Heart left ventricle (tissue), 13 donors: ENCODE measurements at regions not wholly inside any gene's neighbourhood (a gene's known extent, or its start where the extent isn't known, plus 50 kb on each side); places are given as distances from the start of the nearest gene placed in this dataset.

Experiments
- POLR2A ChIP-seq, 2 donors: fragments of 450-650 bp; IDR thresholded peaks; one replicate each; pipeline ENCODE4 v1.6.1; 2017; ENCODE audit warnings: antibody characterized with exemption in 2 of 2, mild to moderate bottlenecking in 2 of 2, moderate library complexity in 2 of 2
- TF ChIP-seq, protein P1 (sequence below), 12 donors: fragments of 200-600 bp; sonication (generic) in 4 of 12; IDR thresholded peaks; one replicate each; pipeline versions ENCODE4 v1.5.0 to v1.8.0; 2018 to 2022; ENCODE audit warnings: antibody characterized with exemption in 12 of 12, mild to moderate bottlenecking in 5 of 12
- donor health status: ischemic (EF 13 %, LVEDD 7.1; RV severe dilation, severe dysfunction).
- donor health status: DM: no; HTN: yes; CAD: no.
- donor health status: DM: no; HTN: no; CAD: no.
- donor health status: ischemic (EF 25% LVEDD 6.9; RV normal size, moderate dysfunction).
- donor health status: ischemic (EF 25% LVEDD 5.7; RV mildly dilated, moderate dysfunction).
- donor health status: ischemic (EF 35%, LVEDD 5.7; RV mildly dilated, moderate dysfunction).
- donor health status: nonischemic (EF 11% LVEDD 7.7; RV severe dilation, severe dysfunction).
- donor health status: DM: yes; HTN: yes; CAD: no.
- donor health status: PGD.
- donor health status: ischemic (EF 29% LVEDD 5.4; RV normal size, mild dysfunction).
- donor health status: nonischemic (EF 23%, LVEDD 6.1; RV moderate dilation, normal function).

DNA sequence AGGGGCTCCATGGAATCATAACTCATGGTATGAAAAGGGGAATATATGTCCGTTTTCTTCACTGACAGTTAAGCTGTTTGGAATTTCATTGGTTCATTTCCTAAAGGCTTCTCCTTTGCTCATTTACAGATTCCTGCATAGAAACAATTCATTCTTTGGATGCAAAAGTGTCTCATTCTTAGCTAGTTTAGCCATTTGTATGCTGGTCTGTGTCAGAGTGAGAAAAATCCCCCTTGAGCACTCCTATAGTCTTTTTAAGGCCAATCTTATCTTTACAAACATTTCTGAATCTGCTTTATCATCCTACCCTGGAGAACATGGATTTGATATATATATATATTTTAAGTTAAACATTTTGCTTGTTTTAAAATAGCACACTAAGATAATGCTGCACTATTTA is 1260.9 kb upstream of the NRXN1 start:
- TF ChIP-seq POLR2A (IDR thresholded peaks at IDR 0.05): no peak
- TF ChIP-seq, protein P1, sequence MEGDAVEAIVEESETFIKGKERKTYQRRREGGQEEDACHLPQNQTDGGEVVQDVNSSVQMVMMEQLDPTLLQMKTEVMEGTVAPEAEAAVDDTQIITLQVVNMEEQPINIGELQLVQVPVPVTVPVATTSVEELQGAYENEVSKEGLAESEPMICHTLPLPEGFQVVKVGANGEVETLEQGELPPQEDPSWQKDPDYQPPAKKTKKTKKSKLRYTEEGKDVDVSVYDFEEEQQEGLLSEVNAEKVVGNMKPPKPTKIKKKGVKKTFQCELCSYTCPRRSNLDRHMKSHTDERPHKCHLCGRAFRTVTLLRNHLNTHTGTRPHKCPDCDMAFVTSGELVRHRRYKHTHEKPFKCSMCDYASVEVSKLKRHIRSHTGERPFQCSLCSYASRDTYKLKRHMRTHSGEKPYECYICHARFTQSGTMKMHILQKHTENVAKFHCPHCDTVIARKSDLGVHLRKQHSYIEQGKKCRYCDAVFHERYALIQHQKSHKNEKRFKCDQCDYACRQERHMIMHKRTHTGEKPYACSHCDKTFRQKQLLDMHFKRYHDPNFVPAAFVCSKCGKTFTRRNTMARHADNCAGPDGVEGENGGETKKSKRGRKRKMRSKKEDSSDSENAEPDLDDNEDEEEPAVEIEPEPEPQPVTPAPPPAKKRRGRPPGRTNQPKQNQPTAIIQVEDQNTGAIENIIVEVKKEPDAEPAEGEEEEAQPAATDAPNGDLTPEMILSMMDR (IDR thresholded peaks at IDR 0.05): no peak
